D721Med (cell line): ENCODE measurements at regions not wholly inside any gene's neighbourhood (a gene's known extent, or its start where the extent isn't known, plus 50 kb on each side); places are given as distances from the start of the nearest gene placed in this dataset.

Experiments used
- DNase-seq: peaks from one replicate; pipeline ENCODE4 v3.0.0; 2011; ENCODE audit warnings: low spot score; ENCODE audit not compliant: insufficient read length
- FAIRE-seq: peaks from 2 replicates; lab custom pipeline; 2011; peaks lifted over from hg19 to GRCh38; lab: Jason Lieb, UNC
- CTCF ChIP-seq: IDR thresholded peaks from 2 replicates; pipeline ENCODE4 v1.5.1; 2012; ENCODE audit warnings: mild to moderate bottlenecking, control low read depth; ENCODE audit not compliant: insufficient read depth; ENCODE audit errors: missing control alignments

- no peak for DNase-seq
- TF ChIP-seq CTCF = no peak
- no peak for FAIRE-seq
Observed at GRCh38 chr2:104077573-104077972, 776.3 kb upstream of the POU3F3 start.

GRCh38 chr2:104078431-104079157 is 775.3 kb upstream of the POU3F3 start:
- no peak for TF ChIP-seq CTCF
- DNase-seq = no peak
- no peak for FAIRE-seq

GRCh38 chr2:104088745-104089144 is 765.2 kb upstream of the POU3F3 start:
- DNase-seq (no peak), FAIRE-seq (no peak)
- no peak for TF ChIP-seq CTCF

GRCh38 chr2:104090407-104090806 is 763.5 kb upstream of the POU3F3 start:
- no peak for TF ChIP-seq CTCF
- DNase-seq = no peak
- FAIRE-seq = no peak

GRCh38 chr2:104091894-104092293 is 762.0 kb upstream of the POU3F3 start:
- FAIRE-seq = no peak
- DNase-seq = no peak
- no peak for TF ChIP-seq CTCF

GRCh38 chr2:104092886-104093285 is 761.0 kb upstream of the POU3F3 start:
- no peak for DNase-seq
- no peak for TF ChIP-seq CTCF
- no peak for FAIRE-seq

GRCh38 chr2:104102615-104103014 is 751.3 kb upstream of the POU3F3 start:
- FAIRE-seq (no peak), DNase-seq (no peak)
- no peak for TF ChIP-seq CTCF
